Right cardiac atrium (tissue), 5 donors: ENCODE measurements at regions not wholly inside any gene's neighbourhood (a gene's known extent, or its start where the extent isn't known, plus 50 kb on each side); places are given as distances from the start of the nearest gene placed in this dataset.

Experiments
- ATAC-seq, 2 donors: fragments of 200-7000 bp; cut with Tn5 transposase; one replicate each; pipeline versions ENCODE4 v1.8.0 to v1.9.1; 2020; ENCODE audit warnings: moderate library complexity in 2 of 2, mild to moderate bottlenecking in 1 of 2
- DNase-seq, 3 donors: peaks; one replicate each; pipeline ENCODE4 v3.0.0-alpha.2; 2020
- H3K27ac ChIP-seq: one replicate; pipeline ENCODE4 v1.5.1; 2013; ENCODE audit warnings: mild to moderate bottlenecking, low read length, control low read depth, moderate library complexity
- H3K27me3 ChIP-seq: one replicate; pipeline ENCODE4 v1.6.1; 2013; ENCODE audit not compliant: control insufficient read depth, insufficient read depth
- H3K4me1 ChIP-seq: one replicate; pipeline ENCODE4 v1.6.1; 2013; ENCODE audit warnings: low read length; ENCODE audit not compliant: control insufficient read depth, insufficient read depth
- H3K4me3 ChIP-seq: one replicate; pipeline ENCODE4 v1.5.1; 2013; ENCODE audit warnings: low read length, control low read depth
- H3K9me3 ChIP-seq: one replicate; pipeline ENCODE4 v1.6.1; 2013; ENCODE audit warnings: low read length; ENCODE audit not compliant: control insufficient read depth
- WGBS: extraction: QIAGEN DNeasy Blood & Tissue Kit; methylation state at CpG from one replicate; pipeline ENCODE4 v1.1.7; 2013; 5-methylcytosine and 5-hydroxymethylcytosine counted together
- intact Hi-C, 4 donors: fragments of 100-400 bp; cut with DNase I; formaldehyde crosslinking; loops; one replicate each; pipeline versions ENCODE4 v1.11.0 to v1.14.0; 2022 to 2023
- donor health status: healthy with polysubstance abuse.
- donor health status: DM: no; HTN: yes; CAD: no.
- donor health status: DM: no; HTN: no; CAD: no.
- donor health status: DM: no; HTN: yes; CAD: no; lungs with severe emphysema.
- donor health status: DM: yes; HTN: yes; CAD: no.

DNA sequence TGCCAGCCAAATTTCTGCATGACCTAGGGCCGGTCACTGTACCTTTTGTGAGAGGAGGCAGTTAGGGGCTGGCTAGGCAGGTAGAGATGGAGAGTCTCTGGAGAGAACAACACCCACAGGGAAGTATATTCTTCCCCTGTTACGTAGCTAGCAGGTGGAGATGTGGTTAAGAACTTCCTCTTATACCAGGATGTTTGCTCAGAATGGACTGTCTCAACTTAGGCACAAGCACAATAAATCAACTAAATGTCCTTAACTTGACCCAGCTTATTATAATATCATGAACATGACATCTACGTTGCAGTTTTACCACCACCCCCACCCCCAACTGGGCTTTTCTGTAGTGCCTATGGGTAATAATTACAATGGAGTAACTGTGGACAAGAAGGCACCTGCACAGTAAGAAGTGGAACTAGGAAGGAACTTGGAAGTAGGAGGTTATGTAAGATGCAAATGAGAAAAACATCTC, 60.7 kb upstream of the MPEG1 start:
- Histone ChIP-seq H3K4me3 (no peak overlapping the region), H3K27ac (no peak overlapping the region), H3K9me3 (no peaks in the 10 kb centered on the region), H3K4me1 (no peaks in the 10 kb centered on the region), H3K27me3 (no peaks in the 10 kb centered on the region)
- DNase-seq = no peak
- 57% methylated on average over 3 of the region's 3 CpGs for WGBS
- intact Hi-C loops = no loop called here
- peak in 1 of 2 donors; percentile 23 for ATAC-seq

DNA sequence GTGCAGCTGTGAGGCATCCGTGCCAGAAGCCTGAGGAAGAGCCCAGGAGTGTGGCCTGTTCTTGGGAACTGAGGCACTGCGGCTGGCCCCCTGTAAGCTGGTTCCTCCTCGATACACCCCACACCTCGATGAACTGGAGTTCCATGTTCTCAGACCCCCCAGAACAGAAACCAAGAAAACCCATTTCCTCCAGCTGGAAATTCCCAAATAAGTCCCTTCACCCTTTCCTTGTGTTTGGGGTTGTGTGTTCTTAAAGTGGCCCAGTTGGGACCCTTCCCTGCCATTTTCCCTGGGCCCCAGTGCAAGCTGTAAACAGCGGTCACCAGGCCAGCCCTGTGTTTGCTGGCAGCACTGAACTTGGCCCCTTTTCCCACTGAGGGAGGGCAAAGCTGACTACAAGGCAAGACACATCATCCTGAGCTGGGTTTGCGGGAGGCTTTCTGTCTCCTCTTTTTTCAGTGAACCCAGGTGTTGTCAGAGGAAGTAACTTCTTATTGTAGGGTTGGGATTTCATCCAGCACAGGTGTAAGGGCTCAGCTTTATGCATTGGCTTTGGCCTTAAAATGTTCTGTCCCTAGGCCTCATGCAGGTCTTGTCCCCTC, 60.1 kb upstream of the MPEG1 start:
- no peak for ATAC-seq
- Histone ChIP-seq H3K9me3 (no peaks in the 10 kb centered on the region), H3K27ac (no peak overlapping the region), H3K4me1 (no peaks in the 10 kb centered on the region), H3K4me3 (no peak overlapping the region), H3K27me3 (no peaks in the 10 kb centered on the region)
- 80% methylated on average over 6 of the region's 6 CpGs for whole genome bisulfite sequencing
- intact Hi-C loops = no loop called here
- DNase-seq = no peak

DNA sequence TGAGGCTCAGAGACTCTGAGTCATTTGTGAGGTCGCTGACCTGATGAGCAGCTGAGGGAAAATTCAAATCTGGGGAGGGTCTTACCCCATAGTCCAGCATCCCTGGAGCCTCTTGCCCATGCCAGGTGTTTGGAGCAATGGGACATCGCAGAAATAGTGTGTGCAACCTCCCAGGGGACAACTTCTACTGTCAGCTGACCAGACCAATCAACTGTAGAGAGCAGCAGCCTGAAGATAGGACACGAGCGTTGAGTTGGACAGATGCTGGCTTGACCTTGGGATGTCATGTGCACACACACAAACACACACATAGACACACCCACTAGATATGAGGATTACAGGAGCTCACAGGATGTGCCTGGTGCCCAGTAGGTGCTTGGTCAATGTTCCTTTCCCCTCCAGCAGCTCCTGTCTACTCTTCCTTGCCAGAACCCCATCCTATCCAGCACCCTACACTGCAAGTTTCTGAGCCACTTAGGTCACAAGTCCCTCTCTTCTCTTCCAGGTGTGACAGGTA, 59.1 kb upstream of the MPEG1 start:
- Histone ChIP-seq H3K27ac (no peak overlapping the region), H3K4me1 (no peaks in the 10 kb centered on the region)

DNA sequence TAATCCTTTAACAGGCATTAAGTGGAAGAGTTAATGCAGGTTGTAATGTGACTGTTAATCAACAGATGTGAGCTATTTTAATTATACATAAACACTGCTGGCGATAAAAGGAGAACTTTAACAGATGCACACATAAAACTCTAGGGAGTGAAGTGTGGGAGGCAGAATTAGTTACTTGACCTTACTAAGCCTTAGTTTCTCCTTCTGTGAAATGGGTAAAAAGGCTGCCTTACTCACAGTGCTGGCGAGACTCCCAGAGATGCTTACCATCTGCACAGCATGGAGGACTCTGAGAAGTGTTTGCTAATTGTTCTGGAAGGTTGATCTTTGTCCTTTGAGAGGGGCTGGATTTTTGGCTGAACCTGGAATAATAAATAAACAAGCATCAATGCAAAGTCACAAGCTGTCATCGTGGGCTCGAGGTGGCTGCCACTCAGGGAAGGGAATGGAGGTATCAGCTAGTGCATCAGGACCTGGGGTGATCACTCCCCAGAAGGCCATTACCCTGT, 58.6 kb upstream of the MPEG1 start:
- no peak for ATAC-seq
- Histone ChIP-seq H3K27me3 (no peaks in the 10 kb centered on the region), H3K4me3 (no peak overlapping the region), H3K9me3 (no peaks in the 10 kb centered on the region), H3K4me1 (no peaks in the 10 kb centered on the region), H3K27ac (no peak overlapping the region)
- intact Hi-C loops = no loop called here
- 75% methylated on average over 4 of the region's 4 CpGs for WGBS
- DNase-seq = no peak

More for the DNA sequence above, 59.1 kb upstream of the MPEG1 start:
- Histone ChIP-seq H3K4me3 (no peak overlapping the region), H3K9me3 (no peaks in the 10 kb centered on the region), H3K27me3 (no peaks in the 10 kb centered on the region)
- DNase-seq (no peak), ATAC-seq (no peak)
- WGBS = 70% methylated on average over 4 of the region's 4 CpGs
- intact Hi-C loops = no loop called here

DNA sequence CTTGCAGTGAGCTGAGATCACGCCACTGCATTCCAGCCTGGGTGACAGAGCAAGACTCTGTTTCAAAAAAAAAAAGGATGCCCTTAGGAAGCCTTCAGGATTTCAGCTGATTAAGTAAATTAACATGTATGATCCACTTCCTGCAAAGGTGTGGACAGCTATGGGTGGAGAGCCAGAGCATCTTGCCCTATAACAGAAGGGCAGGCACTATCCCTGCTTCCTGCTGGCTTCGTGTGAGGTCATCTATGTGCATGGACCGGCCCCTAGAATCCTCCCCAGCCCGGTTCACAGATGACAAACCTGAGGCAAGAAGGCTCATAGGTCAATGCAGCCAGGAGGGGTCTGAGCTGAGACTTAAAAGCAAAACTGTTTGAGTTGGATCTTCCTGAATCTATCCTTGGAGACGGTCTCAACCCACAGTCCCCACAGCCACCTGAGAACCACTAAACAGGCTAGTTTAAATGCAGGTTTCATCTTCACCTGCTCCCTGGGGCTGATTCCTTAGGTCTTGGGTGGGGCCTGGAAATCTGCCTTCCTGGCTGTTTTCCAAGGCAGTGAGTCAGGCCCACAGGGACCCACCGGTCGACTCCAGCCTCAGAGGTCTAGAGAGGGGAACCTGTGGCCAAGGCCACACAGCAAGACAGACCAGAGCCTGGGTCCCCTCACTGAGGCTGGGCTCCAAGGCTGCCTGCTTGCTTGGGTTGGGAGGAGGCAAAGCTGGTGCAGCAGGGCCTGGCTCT, 55.2 kb upstream of the MPEG1 start:
- Histone ChIP-seq H3K4me3 (no peak overlapping the region), H3K9me3 (no peaks in the 10 kb centered on the region), H3K27me3 (no peaks in the 10 kb centered on the region), H3K4me1 (no peaks in the 10 kb centered on the region), H3K27ac (no peak overlapping the region)
- ATAC-seq (peak in 1 of 2 donors; percentile 31), DNase-seq (no peak)
- WGBS = 70% methylated on average over 7 of the region's 7 CpGs
- intact Hi-C loops = no loop called here

DNA sequence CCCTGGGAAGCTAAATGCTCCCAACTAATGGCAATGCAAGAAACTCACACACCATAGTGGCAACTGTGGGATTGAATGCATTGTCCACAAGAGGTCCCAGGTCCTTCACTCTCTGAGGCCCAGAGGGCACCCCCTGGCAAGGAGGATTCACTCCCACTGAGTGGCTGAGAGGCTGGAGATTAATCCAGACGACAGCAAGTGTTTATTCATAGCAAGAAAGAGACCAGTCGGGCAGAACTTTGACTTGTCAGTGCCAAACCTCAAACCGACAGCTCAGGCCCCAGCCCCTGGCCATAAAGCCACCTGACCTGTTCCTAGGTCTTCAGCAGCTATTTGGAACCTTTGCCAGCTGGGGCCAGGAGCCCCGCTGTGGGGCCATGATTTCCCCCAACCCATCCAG, 54.5 kb upstream of the MPEG1 start:
- H3K27ac ChIP-seq = no peak overlapping the region
- H3K27me3 ChIP-seq = no peaks in the 10 kb centered on the region
- intact Hi-C loops = no loop called here
- H3K4me1 ChIP-seq = no peaks in the 10 kb centered on the region
- H3K9me3 ChIP-seq = no peaks in the 10 kb centered on the region
- ATAC-seq = no peak
- 69% methylated on average over 4 of the region's 4 CpGs for WGBS
- no peak for DNase-seq
- no peak overlapping the region for H3K4me3 ChIP-seq

DNA sequence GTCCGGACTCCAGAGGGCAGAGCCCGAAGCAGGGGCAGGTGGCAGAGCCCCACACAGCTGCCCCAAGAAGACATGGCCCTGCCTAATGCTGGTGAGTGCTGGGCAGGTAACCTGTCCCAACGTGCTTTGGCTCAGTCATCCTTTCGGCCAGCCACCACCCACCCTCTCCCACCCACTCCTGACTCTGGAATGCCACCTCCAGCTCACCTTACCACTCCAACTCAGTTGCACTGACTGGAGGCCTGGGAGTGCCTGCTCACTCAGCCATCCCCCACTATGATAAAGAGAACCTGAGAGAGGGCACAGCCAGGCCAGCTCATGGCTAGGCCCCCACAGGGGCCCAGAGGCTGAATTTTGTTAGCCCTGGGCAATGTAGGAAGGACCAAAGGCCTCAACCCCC, 53.8 kb upstream of the MPEG1 start:
- Histone ChIP-seq H3K4me1 (no peaks in the 10 kb centered on the region), H3K4me3 (no peak overlapping the region), H3K9me3 (no peaks in the 10 kb centered on the region), H3K27ac (no peak overlapping the region), H3K27me3 (no peaks in the 10 kb centered on the region)
- ATAC-seq = no peak
- no peak for DNase-seq
- intact Hi-C loops = no loop called here
- 82% methylated on average over 4 of the region's 4 CpGs for WGBS

DNA sequence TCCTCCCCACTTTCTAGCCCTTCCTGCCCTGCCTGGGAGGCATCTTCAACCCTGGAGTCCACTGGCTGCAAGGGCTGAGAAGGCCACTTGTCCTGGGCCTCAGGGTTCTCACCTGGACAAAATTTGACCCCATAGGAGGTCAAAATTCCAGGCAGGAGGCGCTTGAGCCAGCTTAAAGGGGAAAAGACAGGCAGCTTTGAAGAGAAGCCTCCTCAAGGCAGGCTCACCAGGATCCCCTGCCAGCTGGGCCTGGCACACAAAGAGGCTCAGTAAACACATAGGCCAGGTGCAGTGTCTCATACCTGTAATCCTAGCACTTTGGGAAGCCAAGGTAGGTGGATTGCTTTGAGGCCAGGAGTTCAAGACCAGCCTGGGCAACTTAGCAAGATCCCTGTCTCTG, 53.0 kb upstream of the MPEG1 start:
- no peaks in the 10 kb centered on the region for H3K9me3 ChIP-seq
- WGBS = 78% methylated on average over 1 of the region's 1 CpG
- no peak overlapping the region for H3K4me3 ChIP-seq
- no peaks in the 10 kb centered on the region for H3K4me1 ChIP-seq
- intact Hi-C loops = no loop called here
- DNase-seq (no peak), ATAC-seq (no peak)
- H3K27me3 ChIP-seq = no peaks in the 10 kb centered on the region
- no peak overlapping the region for H3K27ac ChIP-seq

DNA sequence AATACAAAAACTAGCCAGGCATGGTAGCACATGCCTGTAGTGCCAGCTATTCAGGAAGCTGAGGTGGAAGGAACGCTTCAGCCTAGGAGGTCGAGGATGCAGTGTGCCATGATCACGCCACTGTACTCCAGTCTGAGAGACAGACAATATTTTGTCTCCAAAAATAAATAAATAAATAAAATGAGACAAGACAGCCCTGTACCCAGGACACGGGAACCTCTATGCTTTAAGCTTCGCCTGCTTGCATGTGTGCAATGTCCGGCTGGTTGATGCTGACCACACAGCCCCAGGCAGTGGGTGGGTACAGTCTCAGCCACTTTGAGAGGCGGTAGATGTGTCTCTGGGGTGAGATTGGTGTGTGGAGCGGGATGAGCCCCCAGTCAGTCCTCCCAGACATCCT, 52.0 kb upstream of the MPEG1 start:
- no peak for DNase-seq
- intact Hi-C loops = no loop called here
- Histone ChIP-seq H3K4me3 (no peak overlapping the region), H3K4me1 (no peaks in the 10 kb centered on the region), H3K27me3 (no peaks in the 10 kb centered on the region), H3K27ac (no peak overlapping the region), H3K9me3 (no peaks in the 10 kb centered on the region)
- ATAC-seq = no peak
- WGBS = 80% methylated on average over 8 of the region's 8 CpGs

DNA sequence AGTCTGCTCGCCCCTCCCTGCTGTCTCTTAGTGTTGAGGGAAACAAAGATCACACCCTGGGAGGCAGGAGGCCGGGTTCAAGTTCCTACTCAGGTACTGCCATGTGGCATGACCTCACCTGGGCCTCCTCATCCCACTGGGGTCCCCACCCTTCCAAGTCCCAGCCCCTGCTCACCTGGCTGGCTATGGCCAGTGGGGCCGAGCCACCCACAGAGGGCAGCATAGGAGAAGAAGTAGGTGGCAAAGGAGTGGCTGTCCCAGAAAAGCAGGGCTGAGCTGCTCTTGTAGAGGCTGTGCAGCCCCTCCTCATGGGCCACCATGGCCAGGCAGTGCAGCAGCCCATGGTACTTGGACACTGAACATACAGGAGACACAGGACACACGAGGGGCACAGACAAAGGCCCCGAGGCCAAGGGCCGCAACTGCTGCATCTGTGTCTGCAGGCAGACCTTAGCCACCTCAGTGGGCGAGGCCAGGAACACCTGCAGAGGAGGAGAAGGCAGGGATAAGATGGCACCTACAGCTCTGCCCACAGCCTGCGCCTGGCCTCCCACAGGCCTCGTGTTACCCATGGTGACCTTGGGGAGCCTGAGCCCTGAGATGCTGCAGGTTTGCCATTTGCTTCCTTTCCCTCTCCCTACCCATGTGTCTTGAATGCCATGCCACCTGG, 50.6 kb upstream of the MPEG1 start:
- no peak overlapping the region for H3K4me3 ChIP-seq
- no peaks in the 10 kb centered on the region for H3K4me1 ChIP-seq
- intact Hi-C loops = no loop called here
- no peaks in the 10 kb centered on the region for H3K9me3 ChIP-seq
- no peak overlapping the region for H3K27ac ChIP-seq
- DNase-seq = no peak
- ATAC-seq = no peak
- H3K27me3 ChIP-seq = no peaks in the 10 kb centered on the region
- 84% methylated on average over 9 of the region's 9 CpGs for WGBS
